Aorta (tissue), 5 donors: ENCODE measurements at regions not wholly inside any gene's neighbourhood (a gene's known extent, or its start where the extent isn't known, plus 50 kb on each side); places are given as distances from the start of the nearest gene placed in this dataset.

Source experiments
- ATAC-seq: fragments of 200-7000 bp; cut with Tn5 transposase; one replicate; pipeline ENCODE4 v1.9.1; 2022; ENCODE audit warnings: moderate library complexity; ENCODE audit not compliant: low FRiP score
- DNase-seq, 2 donors: peaks; one replicate each; pipeline ENCODE4 v3.0.0-alpha.2; 2020
- H3K27ac ChIP-seq, 2 donors: one replicate each; pipeline ENCODE4 v1.5.1; 2013; ENCODE audit warnings: low read length in 2 of 2, mild to moderate bottlenecking in 2 of 2, moderate library complexity in 2 of 2, control low read depth in 1 of 2, inconsistent platforms in 1 of 2, low read depth in 1 of 2
- H3K27me3 ChIP-seq, 2 donors: one replicate each; pipeline ENCODE4 v1.6.1; 2013; ENCODE audit warnings: control low read depth in 1 of 2, low read length in 1 of 2, mild to moderate bottlenecking in 1 of 2, moderate library complexity in 1 of 2; ENCODE audit not compliant: insufficient read depth in 2 of 2, control insufficient read depth in 1 of 2
- H3K36me3 ChIP-seq, 2 donors: one replicate each; pipeline ENCODE4 v1.6.1; 2013; ENCODE audit warnings: control low read depth in 1 of 2, low read length in 1 of 2, mild to moderate bottlenecking in 1 of 2; ENCODE audit not compliant: insufficient read depth in 2 of 2, control insufficient read depth in 1 of 2
- H3K4me1 ChIP-seq, 2 donors: one replicate each; pipeline ENCODE4 v1.6.1; 2013; ENCODE audit warnings: low read length in 2 of 2, control low read depth in 1 of 2, mild to moderate bottlenecking in 1 of 2, moderate library complexity in 1 of 2; ENCODE audit not compliant: insufficient read depth in 2 of 2, control insufficient read depth in 1 of 2
- H3K4me3 ChIP-seq, 2 donors: one replicate each; pipeline ENCODE4 v1.5.1; 2013; ENCODE audit warnings: low read length in 2 of 2, control low read depth in 1 of 2, mild to moderate bottlenecking in 1 of 2
- H3K9me3 ChIP-seq: one replicate; pipeline ENCODE4 v1.6.1; 2013; ENCODE audit warnings: mild to moderate bottlenecking, low read length; ENCODE audit not compliant: control insufficient read depth
- WGBS, 2 donors: extraction: QIAGEN DNeasy Blood & Tissue Kit; methylation state at CpG; one replicate each; pipeline ENCODE4 v1.1.7; 2013; 5-methylcytosine and 5-hydroxymethylcytosine counted together
- intact Hi-C, 2 donors: fragments of 100-400 bp; cut with DNase I; formaldehyde crosslinking; loops; one replicate each; pipeline versions ENCODE4 v1.14.2 to v1.15.0; 2022
- donor health status: healthy with polysubstance abuse.
- donor health status: Bipolar disorder and iron deficiency.
- donor health status: DM: no; HTN: no; CAD: no.
- donor health status: DM: no; HTN: no; CAD: no.
- donor health status: DM: yes; HTN: yes; CAD: no.

DNA sequence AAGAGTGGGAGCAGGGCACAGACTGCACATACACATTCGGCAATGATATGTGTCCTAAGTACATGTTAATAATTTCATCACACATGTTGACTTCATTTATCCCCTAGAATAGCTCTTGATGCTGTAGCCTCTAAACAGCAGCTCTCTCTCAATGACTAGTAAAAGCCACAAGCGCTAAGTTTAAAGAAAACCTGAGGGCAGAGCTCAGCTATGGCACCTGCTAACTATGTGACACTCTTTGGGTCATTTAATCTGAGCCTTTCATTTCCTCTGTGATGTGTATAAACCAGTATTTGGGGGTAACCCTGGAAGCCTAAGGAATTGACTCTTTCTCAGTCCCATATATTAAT is 140.6 kb upstream of the MOCS2 start:
- DNase-seq (no peak), ATAC-seq (no peak)
- H3K9me3 ChIP-seq, result no peaks in the 10 kb centered on the region
- no peaks in the 10 kb centered on the region for H3K27me3 ChIP-seq
- peak overlapping the region in 1 of 2 donors; percentile 61 for H3K27ac ChIP-seq
- WGBS, 2 donors, result 70 to 76% methylated on average over 2 of the region's 2 CpGs
- H3K4me1 ChIP-seq, result peaks cover 3 to 6% of the 10 kb centered on the region in 2 donors
- intact Hi-C loops, result no loop called here
- H3K4me3 ChIP-seq, result no peak overlapping the region
- no peaks in the 10 kb centered on the region for H3K36me3 ChIP-seq

DNA sequence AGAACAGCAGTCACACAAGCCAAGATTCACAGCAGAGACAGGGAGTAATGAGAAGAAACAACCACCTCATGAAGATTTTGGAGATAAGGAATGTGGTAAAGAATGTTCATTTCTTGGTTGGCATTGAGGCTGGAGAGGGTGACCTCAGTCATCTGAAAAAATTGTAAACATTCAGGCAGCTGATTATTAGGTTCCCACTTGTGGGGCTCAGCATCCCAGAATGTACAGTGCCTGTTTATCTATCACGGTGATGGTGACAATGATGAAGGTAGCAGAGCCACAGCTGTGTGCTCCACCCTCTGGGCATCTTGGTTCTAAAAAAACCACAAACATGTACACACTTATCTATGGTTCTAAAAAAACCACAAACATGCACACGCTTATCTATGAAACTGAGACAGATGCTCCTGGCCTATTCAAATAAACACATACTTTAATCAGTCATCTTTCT is 143.9 kb upstream of the MOCS2 start:
- no peaks in the 10 kb centered on the region for H3K9me3 ChIP-seq
- no peak overlapping the region for H3K27ac ChIP-seq
- H3K4me3 ChIP-seq, result no peak overlapping the region
- intact Hi-C loops, result no loop called here
- H3K27me3 ChIP-seq, result no peaks in the 10 kb centered on the region
- DNase-seq (no peak), ATAC-seq (no peak)
- peaks cover 0 to 4% of the 10 kb centered on the region in 2 donors for H3K4me1 ChIP-seq
- 83 to 86% methylated on average over 2 of the region's 2 CpGs for WGBS, 2 donors
- no peaks in the 10 kb centered on the region for H3K36me3 ChIP-seq

GRCh38 chr5:53256746-53257145 is 147.2 kb upstream of the MOCS2 start:
- Histone ChIP-seq H3K27ac (no peak overlapping the region), H3K27me3 (no peaks in the 10 kb centered on the region), H3K4me3 (no peak overlapping the region), H3K4me1 (no peaks in the 10 kb centered on the region), H3K36me3 (no peaks in the 10 kb centered on the region), H3K9me3 (no peaks in the 10 kb centered on the region)
- DNase-seq, result no peak
- ATAC-seq, result no peak
- intact Hi-C loops, result no loop called here
- WGBS, 2 donors, result 49 to 54% methylated on average over 5 of the region's 5 CpGs

DNA sequence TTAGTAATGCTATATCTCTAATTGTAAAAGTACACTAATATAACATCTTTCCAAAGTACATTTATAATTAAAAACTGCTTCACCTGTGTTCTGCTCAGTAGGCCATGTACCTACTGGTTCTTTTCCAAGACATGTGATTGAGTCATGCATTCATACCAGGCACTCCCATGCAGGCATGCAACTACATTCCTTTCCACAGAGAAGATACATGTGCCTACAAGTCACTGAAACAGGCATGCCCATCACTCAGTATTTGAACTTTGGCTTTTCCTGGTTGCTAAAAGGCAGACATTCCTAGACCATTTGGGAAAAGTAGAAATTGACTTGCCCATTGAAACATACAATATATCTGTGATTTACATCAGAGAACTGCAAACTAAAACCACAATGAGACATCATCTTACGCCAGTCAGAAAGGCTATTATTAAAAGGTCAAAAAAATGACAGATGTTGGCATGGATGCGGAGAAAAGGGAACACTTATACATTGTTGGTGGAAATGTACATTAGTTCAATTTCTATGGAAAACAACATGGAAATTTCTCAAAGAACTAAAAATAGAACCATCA is 148.3 kb upstream of the MOCS2 start:
- H3K27me3 ChIP-seq, result no peaks in the 10 kb centered on the region
- no peak for DNase-seq
- H3K4me3 ChIP-seq, result no peak overlapping the region
- no peak for ATAC-seq
- H3K4me1 ChIP-seq, result no peaks in the 10 kb centered on the region
- intact Hi-C loops, result no loop called here
- no peaks in the 10 kb centered on the region for H3K36me3 ChIP-seq
- no peak overlapping the region for H3K27ac ChIP-seq
- no peaks in the 10 kb centered on the region for H3K9me3 ChIP-seq
- 97 to 98% methylated on average over 2 of the region's 2 CpGs for WGBS, 2 donors

GRCh38 chr5:53259176-53259575 is 149.6 kb upstream of the MOCS2 start:
- no peaks in the 10 kb centered on the region for H3K4me1 ChIP-seq
- no peak overlapping the region for H3K4me3 ChIP-seq
- H3K9me3 ChIP-seq, result no peaks in the 10 kb centered on the region
- H3K27ac ChIP-seq, result no peak overlapping the region
- 88 to 91% methylated on average over 1 of the region's 1 CpG for WGBS, 2 donors
- no peaks in the 10 kb centered on the region for H3K36me3 ChIP-seq
- ATAC-seq (no peak), DNase-seq (no peak)
- H3K27me3 ChIP-seq, result no peaks in the 10 kb centered on the region
- intact Hi-C loops, result no loop called here

- ATAC-seq, result no peak
- no peaks in the 10 kb centered on the region for H3K36me3 ChIP-seq
- no peak overlapping the region for H3K4me3 ChIP-seq
- no peaks in the 10 kb centered on the region for H3K9me3 ChIP-seq
- DNase-seq, result no peak
- 90 to 96% methylated on average over 1 of the region's 1 CpG for WGBS, 2 donors
- intact Hi-C loops, result loop anchor here (5.0 kb wide), 1 partner anchor 172 kb away; no protein-coding TSS in a partner anchor
- no peaks in the 10 kb centered on the region for H3K4me1 ChIP-seq
- H3K27me3 ChIP-seq, result no peaks in the 10 kb centered on the region
- H3K27ac ChIP-seq, result no peak overlapping the region
Observed at GRCh38 chr5:53260446-53260845, 150.9 kb upstream of the MOCS2 start.

DNA sequence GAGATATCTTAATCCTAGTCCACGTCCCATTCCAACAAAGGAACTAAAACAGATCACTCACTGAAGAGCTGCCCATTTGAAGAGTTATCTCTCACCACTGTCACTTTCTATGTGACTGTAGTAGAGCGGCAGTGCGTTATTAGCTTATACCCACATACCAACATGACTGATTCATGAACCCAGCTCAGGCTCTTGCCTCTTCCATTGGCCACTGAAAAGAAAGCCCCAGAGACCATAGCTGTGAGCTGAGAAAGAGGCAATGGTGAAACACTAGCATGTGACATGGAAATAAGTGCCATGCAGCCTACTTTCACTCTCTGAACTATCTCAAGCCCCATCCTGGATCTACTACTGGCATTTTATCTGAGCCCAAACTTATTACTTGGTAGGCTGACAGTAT is 151.7 kb upstream of the MOCS2 start:
- H3K4me3 ChIP-seq, result no peak overlapping the region
- no peaks in the 10 kb centered on the region for H3K36me3 ChIP-seq
- no peak overlapping the region for H3K27ac ChIP-seq
- ATAC-seq, result no peak
- DNase-seq, result no peak
- no peaks in the 10 kb centered on the region for H3K9me3 ChIP-seq
- H3K27me3 ChIP-seq, result no peaks in the 10 kb centered on the region
- intact Hi-C loops, result loop anchor here (5.0 kb wide), 1 partner anchor 171 kb away; no protein-coding TSS in a partner anchor
- H3K4me1 ChIP-seq, result no peaks in the 10 kb centered on the region
- WGBS, 2 donors, result 67 to 83% methylated on average over 3 of the region's 3 CpGs

GRCh38 chr5:53262348-53262970 is 152.9 kb upstream of the MOCS2 start:
- WGBS, 2 donors, result 88 to 91% methylated on average over 4 of the region's 4 CpGs
- DNase-seq, result no peak
- Histone ChIP-seq H3K27me3 (no peaks in the 10 kb centered on the region), H3K4me1 (no peaks in the 10 kb centered on the region), H3K36me3 (no peaks in the 10 kb centered on the region), H3K9me3 (no peaks in the 10 kb centered on the region), H3K27ac (no peak overlapping the region), H3K4me3 (no peak overlapping the region)
- ATAC-seq, result peak; percentile 59
- intact Hi-C loops, result loop anchor here (5.0 kb wide), 1 partner anchor 170 kb away; no protein-coding TSS in a partner anchor

DNA sequence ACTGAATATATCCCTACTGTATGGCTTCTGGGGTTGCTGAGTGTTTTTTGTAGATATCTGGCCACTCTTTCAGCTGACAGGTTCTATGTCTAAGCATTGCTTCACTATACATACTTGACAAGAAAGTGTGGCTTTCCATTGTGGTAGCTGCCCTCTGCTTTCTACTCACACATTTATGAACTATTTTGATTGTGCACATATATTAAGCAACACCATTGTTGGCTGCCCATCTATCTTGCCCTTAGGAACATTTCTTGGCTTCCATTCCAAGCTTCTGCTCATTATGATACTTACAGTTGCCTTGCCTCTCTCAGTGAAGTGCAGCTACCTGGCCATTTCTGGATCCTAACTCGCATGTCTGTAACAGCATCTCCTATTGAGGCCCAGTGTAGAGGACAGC is 153.6 kb upstream of the MOCS2 start:
- H3K27ac ChIP-seq, result no peak overlapping the region
- no peaks in the 10 kb centered on the region for H3K36me3 ChIP-seq
- H3K4me1 ChIP-seq, result no peaks in the 10 kb centered on the region
- intact Hi-C loops, result loop anchor here (5.0 kb wide), 1 partner anchor 169 kb away; no protein-coding TSS in a partner anchor
- 94 to 95% methylated on average over 1 of the region's 1 CpG for WGBS, 2 donors
- ATAC-seq (no peak), DNase-seq (no peak)
- H3K4me3 ChIP-seq, result no peak overlapping the region
- no peaks in the 10 kb centered on the region for H3K27me3 ChIP-seq
- no peaks in the 10 kb centered on the region for H3K9me3 ChIP-seq
